ACHN (cell line): ENCODE measurements at regions not wholly inside any gene's neighbourhood (a gene's known extent, or its start where the extent isn't known, plus 50 kb on each side); places are given as distances from the start of the nearest gene placed in this dataset.

Experiments used
- DNase-seq: peaks from one replicate; pipeline ENCODE4 v3.0.0-alpha.2; 2015
- in situ Hi-C: cut with HindIII; loops from 2 replicates; pipeline ENCODE4 v1.10.0; 2017; ENCODE audit warnings: low sequenced_read_pairs, low pct_ligation_motif_present, low pct_unique_long_range_greater_than_20kb

DNA sequence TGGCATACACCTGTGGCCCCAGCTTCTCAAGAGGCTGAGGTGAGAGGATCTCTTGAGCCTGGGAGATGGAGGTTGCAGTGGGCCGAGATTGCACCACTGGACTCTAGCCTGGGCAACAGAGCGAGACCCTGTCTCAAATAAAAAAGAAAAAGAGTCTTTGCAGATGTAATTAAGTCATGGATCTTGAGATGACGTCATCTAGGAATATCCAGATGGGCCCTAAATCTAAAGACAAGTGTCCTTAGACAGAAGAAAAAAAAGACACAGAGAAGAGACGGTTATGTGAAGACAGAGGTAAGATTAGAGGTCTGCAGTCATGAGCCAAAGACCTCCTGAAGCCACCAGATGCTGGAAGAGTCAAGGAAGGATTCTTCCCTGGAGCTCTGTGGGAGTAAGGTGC lies 74.3 kb downstream of the RHOB start:
- no peak for DNase-seq
- in situ Hi-C loops: no loop called here

DNA sequence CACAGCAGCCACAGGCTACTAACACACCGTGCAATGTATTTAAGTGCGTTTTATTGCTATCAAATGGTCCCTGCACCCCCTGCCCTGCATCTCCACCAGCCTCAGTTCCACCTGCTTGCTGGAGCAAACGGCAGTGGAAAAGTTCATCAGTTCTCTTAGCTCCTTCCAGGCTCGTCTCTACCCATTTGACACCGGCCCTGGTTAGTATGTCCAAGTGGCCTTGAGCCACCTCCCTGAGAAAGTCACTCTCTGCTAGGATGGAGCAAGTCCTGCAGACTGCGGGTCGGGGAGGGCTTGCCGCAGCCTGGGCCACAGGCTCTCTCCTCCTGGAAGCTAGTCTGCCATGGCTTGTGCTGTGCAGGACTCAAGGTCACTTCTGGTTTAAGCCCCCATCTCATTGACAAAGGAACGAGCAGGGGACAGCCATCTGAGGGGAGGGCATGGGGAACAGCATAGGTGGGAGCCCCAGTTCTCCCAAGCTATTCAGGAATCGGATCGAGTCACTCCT lies 74.9 kb downstream of the RHOB start:
- no peak for DNase-seq
- in situ Hi-C loops: no loop called here

DNA sequence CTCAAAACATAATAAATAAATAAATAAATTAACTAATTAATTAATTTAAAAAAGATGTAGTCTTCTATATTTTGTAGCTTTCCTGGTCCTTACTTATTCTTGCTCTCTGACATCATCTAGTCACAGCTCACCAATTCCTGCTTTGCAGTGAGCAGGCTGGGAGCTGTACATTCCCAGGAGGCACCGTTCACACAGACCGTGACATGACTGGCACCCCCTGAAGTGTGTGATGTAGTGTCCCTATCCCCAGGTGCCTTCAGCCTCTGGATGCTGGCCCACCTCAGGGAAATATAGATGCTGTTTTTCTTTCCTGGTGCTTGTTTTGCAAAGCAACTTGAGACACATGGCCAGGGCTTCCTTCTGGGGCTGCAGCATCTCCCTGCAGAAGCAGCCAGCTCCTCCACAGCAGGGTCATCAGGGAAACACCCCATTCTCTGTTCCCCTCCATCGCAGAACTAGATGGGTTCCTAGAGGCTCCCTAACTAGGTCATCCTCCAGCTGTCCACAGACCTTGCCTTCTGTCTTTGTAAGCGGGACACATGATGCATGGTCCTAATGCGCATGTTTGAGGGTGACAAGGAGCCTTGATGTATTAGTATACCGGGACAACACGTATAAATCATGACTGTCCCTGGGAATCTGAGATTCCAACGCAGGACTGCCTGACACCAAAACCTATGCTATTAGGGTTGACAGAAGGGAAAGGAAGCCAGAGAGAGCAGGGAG lies 76.4 kb downstream of the RHOB start:
- in situ Hi-C loops: no loop called here

DNA sequence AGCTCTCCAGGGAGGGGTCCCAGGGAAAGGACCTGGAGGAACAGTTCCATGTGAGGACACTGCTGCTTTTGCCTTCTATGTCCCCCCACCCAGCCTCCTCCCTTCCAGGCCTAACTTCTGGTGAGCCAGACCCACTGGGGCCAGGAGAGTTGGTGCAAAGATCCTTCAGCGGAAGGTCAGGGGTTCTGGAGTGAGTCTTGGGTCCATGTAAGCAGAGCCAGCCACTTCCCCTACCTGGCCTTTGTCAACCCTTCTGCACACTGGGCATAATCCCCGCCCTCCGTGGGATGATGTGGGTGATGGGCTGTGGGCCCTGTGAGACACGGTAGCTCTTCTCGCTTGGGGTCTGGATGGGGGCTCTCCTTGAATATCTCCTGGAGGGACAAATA lies 76.9 kb downstream of the RHOB start:
- in situ Hi-C loops: no loop called here
- no peak for DNase-seq

More for the DNA sequence above, 76.4 kb downstream of the RHOB start:
- no peak for DNase-seq

DNA sequence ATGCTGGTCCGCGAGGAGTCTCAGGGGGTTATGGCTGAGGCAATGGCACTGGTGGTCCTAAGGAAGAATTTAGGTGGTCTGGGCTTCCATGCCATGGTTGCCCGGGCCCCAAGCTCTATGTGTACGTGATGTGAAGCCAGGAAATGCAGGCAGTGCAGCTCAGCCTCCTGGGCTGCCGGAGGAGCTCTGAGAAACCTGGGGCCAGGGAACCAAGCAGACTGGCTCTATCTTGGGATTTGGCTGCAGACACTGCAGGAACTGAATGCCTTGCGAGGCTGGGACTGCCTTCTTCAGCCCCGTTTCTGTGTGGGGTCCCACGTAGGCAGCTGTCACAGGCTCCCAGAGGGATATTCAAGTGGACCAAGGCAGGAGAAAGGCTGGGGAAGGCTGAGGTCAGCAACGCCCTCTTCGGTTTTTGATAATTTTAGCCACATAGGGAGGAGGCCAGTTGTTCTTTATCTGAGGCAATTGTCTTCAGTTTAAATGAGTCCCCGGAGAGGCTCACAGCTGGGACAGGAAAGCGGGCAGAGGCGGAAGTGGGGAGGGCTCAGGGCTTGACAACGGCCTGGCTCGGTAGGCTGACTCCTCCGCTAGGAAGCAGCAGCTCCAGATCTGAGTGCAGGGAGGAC lies 77.7 kb downstream of the RHOB start:
- no peak for DNase-seq
- in situ Hi-C loops: no loop called here

DNA sequence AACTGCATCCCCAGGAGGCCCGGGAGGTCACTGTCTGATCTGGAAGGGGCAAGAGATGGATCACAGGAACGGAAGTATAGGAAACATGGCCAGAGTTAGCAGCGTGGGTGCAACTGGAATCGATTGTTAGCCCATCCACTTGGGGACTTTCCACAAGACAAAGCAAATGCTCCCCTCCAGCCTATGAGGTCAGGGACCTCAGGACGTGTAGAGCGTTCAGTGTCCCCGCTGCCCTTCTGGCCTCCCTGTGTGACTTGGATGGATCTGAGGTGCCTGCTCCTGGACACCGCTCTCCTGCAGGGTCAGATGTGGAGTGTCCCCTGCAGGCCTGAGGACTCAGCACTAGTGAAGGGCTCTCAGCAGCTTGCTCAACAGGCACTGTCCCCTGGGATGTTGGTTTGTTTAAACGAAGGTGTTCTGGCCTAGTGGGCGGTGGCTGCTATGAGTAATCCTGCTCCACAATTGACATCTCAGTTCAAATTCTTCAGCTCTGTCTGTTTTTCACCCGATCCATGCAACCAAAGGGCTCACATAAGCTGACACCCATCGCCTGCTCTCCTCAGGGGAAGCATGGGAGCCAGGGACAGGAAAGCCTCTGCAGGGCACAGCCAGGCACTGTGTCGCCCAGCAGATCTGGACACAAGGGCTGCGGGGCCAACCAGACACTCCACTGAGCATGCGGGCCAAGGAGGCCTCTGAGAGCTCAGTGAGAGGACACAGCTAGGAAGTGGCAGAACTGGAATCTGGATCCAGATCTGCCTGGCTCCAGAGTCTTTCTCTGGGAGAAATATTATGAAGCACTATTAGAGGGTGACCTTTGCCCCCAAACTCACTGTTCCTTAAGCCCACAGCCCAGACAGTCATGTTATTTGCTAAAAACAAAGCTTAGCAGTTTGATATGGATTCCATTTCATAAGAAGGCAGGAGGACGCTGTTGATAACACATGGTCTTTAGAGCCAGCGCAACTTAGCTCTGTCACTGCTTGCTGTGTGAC lies 78.5 kb downstream of the RHOB start:
- in situ Hi-C loops: no loop called here
- DNase-seq: no peak

DNA sequence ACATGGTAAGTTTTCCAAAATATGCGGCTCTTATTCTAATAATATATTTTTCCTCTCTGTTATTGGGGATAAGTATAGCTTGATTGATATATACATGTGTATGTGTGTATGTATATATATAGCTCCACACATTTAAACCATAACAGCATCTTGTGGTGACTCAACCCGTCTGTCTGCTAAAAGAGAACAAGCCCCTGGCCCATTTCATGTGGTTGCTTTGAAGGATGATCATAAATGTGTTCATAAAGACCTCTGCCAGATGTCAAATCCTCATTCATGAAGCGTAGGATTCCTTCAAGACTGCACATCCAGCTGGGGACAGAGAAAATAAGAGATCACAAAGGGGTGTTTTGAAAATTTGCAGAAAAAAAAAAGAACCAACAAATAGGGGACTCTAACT lies 79.3 kb downstream of the RHOB start:
- in situ Hi-C loops: no loop called here
- DNase-seq: no peak

DNA sequence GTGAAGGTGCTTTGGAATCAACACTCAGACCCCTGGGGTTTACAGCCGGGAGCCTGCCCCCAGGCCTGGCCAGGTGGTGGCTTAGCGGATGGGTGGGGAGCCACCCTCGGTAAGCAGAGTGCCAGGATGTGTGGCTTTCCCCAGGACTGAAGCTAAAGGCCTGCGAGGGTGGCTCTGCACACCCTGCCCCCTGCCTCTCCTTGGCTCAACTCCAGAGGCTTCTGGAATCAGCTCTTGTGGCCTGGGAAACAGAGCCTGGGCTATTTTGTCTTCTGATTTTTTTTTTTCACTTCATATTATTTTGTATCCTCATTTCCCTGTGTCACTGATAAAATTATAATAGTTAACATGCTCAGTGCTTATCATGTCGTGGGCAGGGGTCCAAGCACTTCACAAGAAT lies 79.8 kb downstream of the RHOB start:
- no peak for DNase-seq
- in situ Hi-C loops: no loop called here

DNA sequence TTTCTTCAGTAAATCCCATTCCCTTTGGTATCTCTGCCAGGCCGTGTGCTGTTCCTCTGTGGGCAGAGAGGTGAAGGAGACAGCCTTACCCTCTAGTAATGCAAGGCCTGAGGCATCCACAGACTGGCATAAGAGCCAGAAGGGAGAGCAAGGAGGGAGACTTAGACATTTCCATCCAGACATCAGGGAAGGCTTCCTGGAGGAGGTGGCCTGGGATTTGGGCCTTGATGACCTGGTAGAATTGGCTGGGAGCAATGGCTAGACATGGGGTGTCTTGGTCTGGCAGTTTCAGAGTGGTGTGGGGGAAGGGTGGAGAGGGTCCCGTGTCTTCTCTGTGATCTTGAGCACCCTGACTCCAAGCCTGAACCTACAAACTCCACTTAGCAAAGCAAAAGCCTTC lies 81.8 kb downstream of the RHOB start:
- in situ Hi-C loops: no loop called here
- no peak for DNase-seq

DNA sequence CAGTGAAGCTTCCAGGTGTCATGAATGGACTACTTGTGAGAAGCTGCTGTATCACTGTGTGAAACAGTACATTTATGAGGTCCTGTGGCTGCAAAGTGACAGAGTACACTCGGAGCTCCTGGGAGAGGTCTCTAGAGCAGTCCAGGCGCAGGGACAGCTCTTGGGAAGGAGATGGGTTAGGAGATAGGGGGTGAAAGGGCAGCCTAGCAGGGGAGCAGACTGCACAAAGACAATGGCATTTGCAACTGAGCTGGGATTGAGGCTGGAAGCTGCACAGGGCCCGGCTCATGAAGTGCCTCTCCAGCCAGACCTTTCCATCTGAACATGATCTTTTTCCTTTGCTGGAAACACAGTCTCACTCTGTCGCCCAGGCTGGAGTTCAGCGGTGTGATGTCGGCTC lies 83.6 kb downstream of the RHOB start:
- in situ Hi-C loops: no loop called here
- DNase-seq: no peak

DNA sequence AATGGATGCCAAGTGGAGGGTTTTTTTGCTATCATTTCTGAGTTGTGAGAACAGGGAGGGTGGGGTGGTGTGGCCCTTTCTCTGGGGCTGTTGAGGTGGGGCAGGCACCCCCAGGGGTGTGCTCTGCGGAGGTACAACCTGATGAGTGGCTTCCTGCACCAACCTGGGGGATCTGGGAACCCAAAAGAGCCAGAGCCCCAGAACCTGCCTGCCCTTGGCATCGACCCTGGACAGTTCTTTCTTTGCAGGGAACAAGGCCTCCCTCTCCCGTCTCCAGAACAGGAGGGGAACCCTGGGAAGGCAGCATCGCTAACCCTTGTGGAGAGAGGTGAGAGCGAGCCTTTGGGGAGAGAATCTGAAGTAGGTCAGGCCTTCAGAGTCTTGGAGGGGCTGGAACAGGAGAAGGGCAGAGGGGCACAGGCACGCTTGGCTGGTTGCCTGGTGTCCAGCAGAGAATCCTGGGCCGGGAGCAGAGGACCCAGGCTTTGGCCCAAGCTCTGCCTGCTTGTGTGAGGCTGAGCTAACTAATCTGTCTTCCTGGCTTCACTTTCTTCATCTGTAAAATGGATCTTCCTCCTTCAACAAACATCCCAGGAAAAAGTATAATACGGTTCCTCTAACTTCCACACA lies 84.9 kb downstream of the RHOB start:
- in situ Hi-C loops: no loop called here
- DNase-seq: no peak

DNA sequence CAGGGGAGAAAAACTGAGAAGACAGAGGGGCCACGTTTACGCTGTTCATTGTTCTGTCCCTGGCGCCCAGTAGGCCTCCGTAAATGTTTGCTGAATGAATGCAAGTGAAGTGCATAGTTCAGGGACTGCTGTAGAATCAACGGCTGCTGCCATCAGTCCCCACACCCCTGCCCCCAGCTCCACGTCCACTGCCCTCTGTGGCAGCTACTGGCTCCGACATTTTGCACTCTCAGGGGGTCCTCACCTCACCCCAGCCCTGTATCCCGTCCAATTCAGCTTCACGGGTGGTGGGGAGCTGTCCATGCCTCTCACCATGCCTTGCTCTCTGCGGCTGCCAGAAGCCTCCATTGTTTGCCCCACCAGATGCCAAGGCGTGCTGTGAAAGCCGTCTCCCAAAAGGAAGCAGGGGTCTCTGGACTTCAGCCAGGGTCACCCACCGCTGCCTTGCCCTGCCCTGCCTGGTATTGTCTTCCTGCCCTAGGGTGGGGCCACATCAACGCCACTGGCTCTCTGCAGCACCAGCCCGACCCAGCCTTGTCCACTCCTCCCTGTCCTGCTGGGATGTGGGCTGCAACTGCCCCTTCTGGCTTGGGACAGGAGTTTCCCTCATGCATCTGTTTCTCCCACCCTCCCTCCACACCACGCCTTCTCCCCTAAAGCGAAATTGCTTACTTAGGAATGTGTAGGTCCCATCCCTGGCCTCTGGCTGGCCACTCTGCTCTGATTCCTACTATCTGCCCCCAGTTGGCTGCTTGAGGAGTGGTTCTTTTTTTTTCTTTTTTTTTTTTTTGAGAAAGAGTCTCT lies 86.0 kb downstream of the RHOB start:
- in situ Hi-C loops: no loop called here
- no peak for DNase-seq

DNA sequence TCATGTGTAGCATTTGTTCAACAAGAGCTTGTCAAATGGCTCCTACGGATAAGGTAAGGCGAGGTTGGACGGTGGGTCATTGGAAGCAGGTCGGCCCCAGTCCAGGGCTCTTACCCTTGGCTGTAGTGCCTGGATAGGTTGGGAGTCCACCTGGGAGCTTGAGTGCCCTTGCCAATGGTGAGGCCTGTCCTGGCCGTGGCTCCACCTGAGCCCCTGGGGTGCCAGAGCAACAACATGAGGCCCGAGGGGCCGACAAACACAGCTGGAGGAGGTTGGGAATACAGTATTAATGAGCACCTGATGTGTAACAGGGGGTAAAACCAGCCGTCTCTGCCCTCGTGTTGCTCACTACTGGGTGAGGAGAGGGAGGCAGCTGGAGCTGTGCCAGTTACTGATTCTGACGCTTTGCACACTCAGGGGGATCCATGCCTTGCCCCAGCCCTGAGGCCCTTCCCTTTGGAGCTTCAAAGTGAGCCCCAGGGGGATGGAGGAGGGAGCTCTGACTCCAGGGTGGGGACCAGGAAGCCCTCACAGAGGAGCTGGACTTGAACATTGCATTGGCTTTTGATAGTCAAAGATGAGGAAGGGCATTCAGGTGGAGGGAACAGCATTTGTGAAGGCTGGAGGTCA lies 87.2 kb downstream of the RHOB start:
- in situ Hi-C loops: no loop called here
- no peak for DNase-seq

DNA sequence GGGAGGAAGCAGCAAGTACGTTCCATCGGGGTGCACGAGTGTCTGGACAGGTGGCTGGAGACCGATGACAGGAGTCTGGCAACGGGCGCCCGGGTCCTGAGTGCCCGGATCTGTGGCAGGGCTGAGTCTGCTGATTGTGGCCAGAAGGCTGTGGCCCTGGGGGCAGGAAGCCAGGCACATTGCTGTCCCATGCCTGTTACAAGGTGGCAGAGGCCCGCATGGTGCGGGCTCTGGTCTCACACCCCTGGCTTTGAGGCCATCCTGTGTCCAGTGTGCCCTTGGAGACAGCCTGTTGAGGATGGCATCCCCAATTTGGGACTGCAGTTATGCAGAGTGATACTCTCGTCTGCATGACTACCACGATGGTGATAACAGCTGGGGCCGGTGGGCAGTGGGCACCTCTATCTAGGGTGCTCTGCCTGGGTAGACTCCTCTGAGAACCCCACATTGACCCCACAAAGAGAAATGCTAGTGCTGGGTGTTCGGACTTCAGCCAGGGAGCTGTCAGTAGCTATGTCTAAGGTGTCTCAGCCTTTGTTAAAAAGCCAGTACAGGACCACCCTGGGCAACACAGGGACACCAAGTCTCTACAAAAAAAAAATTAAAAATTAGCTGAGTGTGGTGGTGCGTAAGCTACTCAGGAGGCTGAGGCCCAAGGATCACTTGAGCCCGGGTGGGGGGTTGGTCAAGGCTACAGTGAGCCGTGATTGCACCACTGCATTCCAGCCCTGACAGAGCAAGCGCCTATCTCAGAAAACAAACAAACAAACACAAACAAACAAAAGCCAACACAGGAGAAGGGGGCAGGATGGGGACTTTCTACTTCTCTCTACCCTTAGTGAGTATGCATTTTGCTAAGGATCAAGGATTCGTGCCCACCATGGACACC lies 88.3 kb downstream of the RHOB start:
- in situ Hi-C loops: no loop called here
- no peak for DNase-seq

DNA sequence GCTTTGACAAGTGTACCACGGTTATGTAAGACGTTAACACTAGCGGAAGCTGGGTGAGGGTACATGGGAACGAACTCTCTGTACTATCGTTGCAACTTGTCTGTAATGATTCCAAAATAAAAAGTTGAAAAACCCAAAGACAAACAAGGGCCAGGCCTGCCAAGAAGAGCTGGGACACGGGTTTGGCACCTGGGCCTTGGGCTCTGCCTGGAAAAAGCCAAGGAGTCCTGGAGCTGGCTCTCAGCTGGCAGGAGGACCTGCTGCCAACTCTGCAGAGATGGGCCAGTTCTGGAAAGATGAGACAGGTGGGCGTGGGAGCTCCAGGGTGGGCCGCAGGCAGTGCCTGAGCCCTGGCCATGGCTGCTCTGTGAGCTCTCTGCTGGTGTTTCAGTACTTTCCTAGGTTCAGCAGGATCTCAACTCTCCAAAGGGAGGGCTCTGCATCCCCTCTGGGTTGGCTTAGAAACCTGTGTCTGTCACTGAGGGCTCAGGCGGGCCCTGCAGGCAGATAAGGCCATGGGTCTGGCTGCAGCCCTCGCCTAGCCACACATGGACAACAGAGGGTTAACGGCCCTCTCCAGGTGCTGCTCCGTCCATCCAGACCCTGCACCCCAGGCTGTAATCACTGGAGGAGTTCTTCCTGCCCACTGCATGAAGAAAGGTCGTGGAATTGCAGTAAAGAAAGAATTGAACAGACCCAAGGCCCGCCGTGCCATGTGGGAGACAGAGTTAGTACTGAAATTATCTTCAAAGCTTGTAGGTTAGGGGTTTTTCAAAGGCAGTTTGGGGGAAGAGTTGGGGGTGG lies 89.9 kb downstream of the RHOB start:
- DNase-seq: no peak
- in situ Hi-C loops: no loop called here
